ENCODE measurements at regions not wholly inside any gene's neighbourhood (a gene's known extent, or its start where the extent isn't known, plus 50 kb on each side); places are given as distances from the start of the nearest gene placed in this dataset.
A peak's percentile ranks its signal among the peaks of the same experiment; 100 is the strongest.

- WGBS = 54% methylated on average over 6 of the region's 6 CpGs
- peak; percentile 73 for DNase-seq
- Histone ChIP-seq H3K14ac (ENCODE audit: low read length in 2 of 2) (no peak overlapping the region), H3K27ac (ENCODE audit: low read length, poor library complexity, severe bottlenecking) (no peak overlapping the region), H3K4ac (ENCODE audit: low read depth in 1 of 2, low read length in 2 of 2) (no peak overlapping the region), H2AK5ac (ENCODE audit: low read length, severe bottlenecking) (no peak overlapping the region), H4K91ac (ENCODE audit: low read length) (no peak overlapping the region), H3K36me3 (ENCODE audit: control insufficient read depth in 1 of 2, insufficient read depth in 2 of 2, low read depth in 1 of 2, low read length in 2 of 2) (no peaks in the 10 kb centered on the region), H3K27me3 (ENCODE audit: control insufficient read depth in 1 of 2, insufficient read depth in 1 of 2, low read length in 2 of 2) (no peaks in the 10 kb centered on the region), H3K9me3 (ENCODE audit: control insufficient read depth, low read length) (no peaks in the 10 kb centered on the region), H2AFZ (ENCODE audit: low read depth, low read length) (no peak overlapping the region), H3K18ac (ENCODE audit: low read depth in 1 of 2, low read length in 2 of 2) (peak overlapping the region in 1 of 2 experiments; percentile 34), H3K4me2 (ENCODE audit: low read length, poor library complexity, severe bottlenecking) (no peak overlapping the region), H3K23ac (ENCODE audit: low read length in 2 of 2) (peak overlapping the region in 1 of 2 experiments; percentile 46), H3K4me3 (ENCODE audit: insufficient read depth in 1 of 2, low read depth in 1 of 2, low read length in 2 of 2) (no peak overlapping the region), H2BK120ac (ENCODE audit: low read depth, low read length) (no peak overlapping the region), H3K9ac (ENCODE audit: low read length) (no peak overlapping the region), H2BK15ac (ENCODE audit: low read depth, poor library complexity, severe bottlenecking) (no peak overlapping the region), H2BK5ac (ENCODE audit: low read depth, low read length, poor library complexity, severe bottlenecking) (no peak overlapping the region), H3K79me1 (replicated peaks; ENCODE audit: low read length, poor library complexity, severe bottlenecking) (no peaks in the 10 kb centered on the region), H2BK12ac (ENCODE audit: low read length in 2 of 2) (peak overlapping the region; percentile 55 to 74), H4K8ac (ENCODE audit: low read length) (no peak overlapping the region), H3K4me1 (ENCODE audit: control insufficient read depth, insufficient read depth, low read depth, low read length) (no peaks in the 10 kb centered on the region)
Observed at GRCh38 chr1:55823541-55824250, 608.5 kb upstream of the USP24 start.

DNA sequence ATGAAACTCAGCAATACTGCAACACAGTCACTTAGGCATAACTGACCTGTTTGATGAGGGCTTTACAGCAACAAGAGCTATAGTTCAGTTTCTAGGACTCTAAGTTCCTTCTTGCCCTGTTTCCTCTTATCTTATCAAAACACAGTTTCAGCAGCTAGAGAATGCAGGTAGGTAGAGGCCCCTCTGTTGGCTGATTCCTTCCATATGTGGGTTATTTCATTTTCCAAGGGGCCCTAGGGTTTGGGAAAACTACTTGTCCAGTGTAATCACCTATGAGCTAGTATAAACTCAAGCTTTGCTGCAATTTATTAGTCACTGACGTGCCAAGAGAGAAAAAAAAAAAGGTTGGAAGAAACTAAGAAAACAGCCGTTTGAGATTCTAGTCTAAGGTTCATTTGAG lies 607.7 kb upstream of the USP24 start:
- no peak overlapping the region for H2BK120ac ChIP-seq (ENCODE audit: low read depth, low read length)
- H3K4ac ChIP-seq (ENCODE audit: low read depth in 1 of 2, low read length in 2 of 2) = no peak overlapping the region
- no peak overlapping the region for H2BK5ac ChIP-seq (ENCODE audit: low read depth, low read length, poor library complexity, severe bottlenecking)
- no peak overlapping the region for H3K14ac ChIP-seq (ENCODE audit: low read length in 2 of 2)
- no peaks in the 10 kb centered on the region for H3K79me1 ChIP-seq (replicated peaks; ENCODE audit: low read length, poor library complexity, severe bottlenecking)
- H2BK12ac ChIP-seq (ENCODE audit: low read length in 2 of 2) = peak overlapping the region in 1 of 2 experiments; percentile 31
- H2BK15ac ChIP-seq (ENCODE audit: low read depth, poor library complexity, severe bottlenecking) = no peak overlapping the region
- H2AFZ ChIP-seq (ENCODE audit: low read depth, low read length) = no peak overlapping the region
- H2AK5ac ChIP-seq (ENCODE audit: low read length, severe bottlenecking) = no peak overlapping the region
- DNase-seq = no peak
- H3K36me3 ChIP-seq (ENCODE audit: control insufficient read depth in 1 of 2, insufficient read depth in 2 of 2, low read depth in 1 of 2, low read length in 2 of 2) = no peaks in the 10 kb centered on the region
- no peaks in the 10 kb centered on the region for H3K4me1 ChIP-seq (ENCODE audit: control insufficient read depth, insufficient read depth, low read depth, low read length)
- H3K9me3 ChIP-seq (ENCODE audit: control insufficient read depth, low read length) = no peaks in the 10 kb centered on the region
- H3K9ac ChIP-seq (ENCODE audit: low read length) = no peak overlapping the region
- H4K8ac ChIP-seq (ENCODE audit: low read length) = no peak overlapping the region
- WGBS = 83% methylated on average over 2 of the region's 2 CpGs
- H3K23ac ChIP-seq (ENCODE audit: low read length in 2 of 2) = no peak overlapping the region
- no peak overlapping the region for H3K4me3 ChIP-seq (ENCODE audit: insufficient read depth in 1 of 2, low read depth in 1 of 2, low read length in 2 of 2)
- H3K27ac ChIP-seq (ENCODE audit: low read length, poor library complexity, severe bottlenecking) = no peak overlapping the region
- H4K91ac ChIP-seq (ENCODE audit: low read length) = no peak overlapping the region
- peak overlapping the region in 1 of 2 experiments; percentile 14 for H3K18ac ChIP-seq (ENCODE audit: low read depth in 1 of 2, low read length in 2 of 2)
- H3K4me2 ChIP-seq (ENCODE audit: low read length, poor library complexity, severe bottlenecking) = no peak overlapping the region
- H3K27me3 ChIP-seq (ENCODE audit: control insufficient read depth in 1 of 2, insufficient read depth in 1 of 2, low read length in 2 of 2) = no peaks in the 10 kb centered on the region

DNA sequence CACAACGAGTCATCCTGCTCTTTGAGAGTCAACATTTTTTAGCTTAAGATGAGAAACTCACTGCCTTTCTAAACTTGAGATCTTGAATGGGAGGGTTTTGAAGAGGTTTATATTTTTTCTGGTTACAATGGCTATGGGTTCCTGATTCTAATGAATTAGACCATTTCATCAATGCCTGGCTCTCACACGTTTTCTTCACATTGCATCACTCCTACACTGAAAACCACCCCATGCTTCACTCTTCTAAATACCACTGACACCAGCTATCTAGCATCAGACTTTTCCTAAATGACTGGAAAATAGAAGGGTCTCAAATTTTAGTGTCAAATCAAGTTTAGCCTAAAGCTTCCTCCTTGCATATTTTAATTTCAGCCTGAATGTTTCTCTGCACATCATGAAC lies 606.1 kb upstream of the USP24 start:
- Histone ChIP-seq H3K27me3 (ENCODE audit: control insufficient read depth in 1 of 2, insufficient read depth in 1 of 2, low read length in 2 of 2) (no peaks in the 10 kb centered on the region), H3K4me2 (ENCODE audit: low read length, poor library complexity, severe bottlenecking) (no peak overlapping the region), H3K36me3 (ENCODE audit: control insufficient read depth in 1 of 2, insufficient read depth in 2 of 2, low read depth in 1 of 2, low read length in 2 of 2) (no peaks in the 10 kb centered on the region), H3K4me1 (ENCODE audit: control insufficient read depth, insufficient read depth, low read depth, low read length) (no peaks in the 10 kb centered on the region), H2BK120ac (ENCODE audit: low read depth, low read length) (no peak overlapping the region), H2AK5ac (ENCODE audit: low read length, severe bottlenecking) (no peak overlapping the region), H2BK15ac (ENCODE audit: low read depth, poor library complexity, severe bottlenecking) (no peak overlapping the region), H2AFZ (ENCODE audit: low read depth, low read length) (no peak overlapping the region), H4K8ac (ENCODE audit: low read length) (no peak overlapping the region), H3K4me3 (ENCODE audit: insufficient read depth in 1 of 2, low read depth in 1 of 2, low read length in 2 of 2) (no peak overlapping the region), H2BK12ac (ENCODE audit: low read length in 2 of 2) (no peak overlapping the region), H3K79me1 (replicated peaks; ENCODE audit: low read length, poor library complexity, severe bottlenecking) (no peaks in the 10 kb centered on the region), H3K18ac (ENCODE audit: low read depth in 1 of 2, low read length in 2 of 2) (no peak overlapping the region), H3K27ac (ENCODE audit: low read length, poor library complexity, severe bottlenecking) (no peak overlapping the region), H2BK5ac (ENCODE audit: low read depth, low read length, poor library complexity, severe bottlenecking) (no peak overlapping the region), H3K14ac (ENCODE audit: low read length in 2 of 2) (no peak overlapping the region), H3K4ac (ENCODE audit: low read depth in 1 of 2, low read length in 2 of 2) (no peak overlapping the region), H3K23ac (ENCODE audit: low read length in 2 of 2) (no peak overlapping the region), H3K9me3 (ENCODE audit: control insufficient read depth, low read length) (no peaks in the 10 kb centered on the region), H3K9ac (ENCODE audit: low read length) (no peak overlapping the region), H4K91ac (ENCODE audit: low read length) (no peak overlapping the region)
- no peak for DNase-seq
- 80% methylated on average over 2 of the region's 2 CpGs for WGBS

DNA sequence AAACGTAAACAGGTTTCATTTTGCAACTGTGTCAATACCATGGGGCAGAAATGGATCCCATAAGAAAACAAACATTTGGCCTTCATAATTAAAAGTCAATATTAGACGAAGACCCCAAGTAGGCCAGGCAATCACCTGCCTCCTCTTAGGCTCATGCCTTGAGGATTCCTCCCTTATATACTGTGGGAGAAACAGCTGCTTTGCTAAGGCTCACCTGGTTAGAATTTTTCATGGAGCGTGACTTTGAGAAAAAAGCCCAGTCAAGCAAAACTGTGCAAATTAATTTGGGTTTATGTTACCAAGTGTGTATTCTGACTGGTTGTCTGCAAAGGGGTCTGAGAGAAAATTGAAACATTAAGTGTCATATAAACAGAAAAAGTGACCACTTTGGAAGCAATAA lies 605.3 kb upstream of the USP24 start:
- H3K79me1 ChIP-seq (replicated peaks; ENCODE audit: low read length, poor library complexity, severe bottlenecking) = no peaks in the 10 kb centered on the region
- no peak overlapping the region for H3K23ac ChIP-seq (ENCODE audit: low read length in 2 of 2)
- no peak overlapping the region for H2AK5ac ChIP-seq (ENCODE audit: low read length, severe bottlenecking)
- H3K27ac ChIP-seq (ENCODE audit: low read length, poor library complexity, severe bottlenecking) = no peak overlapping the region
- WGBS = 89% methylated on average over 3 of the region's 3 CpGs
- no peak overlapping the region for H3K4me2 ChIP-seq (ENCODE audit: low read length, poor library complexity, severe bottlenecking)
- no peak overlapping the region for H3K4ac ChIP-seq (ENCODE audit: low read depth in 1 of 2, low read length in 2 of 2)
- H3K36me3 ChIP-seq (ENCODE audit: control insufficient read depth in 1 of 2, insufficient read depth in 2 of 2, low read depth in 1 of 2, low read length in 2 of 2) = no peaks in the 10 kb centered on the region
- no peak overlapping the region for H3K14ac ChIP-seq (ENCODE audit: low read length in 2 of 2)
- H2AFZ ChIP-seq (ENCODE audit: low read depth, low read length) = no peak overlapping the region
- peak overlapping the region in 1 of 2 experiments; percentile 63 for H3K18ac ChIP-seq (ENCODE audit: low read depth in 1 of 2, low read length in 2 of 2)
- no peak overlapping the region for H2BK12ac ChIP-seq (ENCODE audit: low read length in 2 of 2)
- no peak overlapping the region for H2BK120ac ChIP-seq (ENCODE audit: low read depth, low read length)
- no peak overlapping the region for H3K9ac ChIP-seq (ENCODE audit: low read length)
- no peak for DNase-seq
- H3K4me1 ChIP-seq (ENCODE audit: control insufficient read depth, insufficient read depth, low read depth, low read length) = no peaks in the 10 kb centered on the region
- H4K8ac ChIP-seq (ENCODE audit: low read length) = no peak overlapping the region
- H2BK15ac ChIP-seq (ENCODE audit: low read depth, poor library complexity, severe bottlenecking) = no peak overlapping the region
- H2BK5ac ChIP-seq (ENCODE audit: low read depth, low read length, poor library complexity, severe bottlenecking) = no peak overlapping the region
- no peaks in the 10 kb centered on the region for H3K9me3 ChIP-seq (ENCODE audit: control insufficient read depth, low read length)
- no peak overlapping the region for H3K4me3 ChIP-seq (ENCODE audit: insufficient read depth in 1 of 2, low read depth in 1 of 2, low read length in 2 of 2)
- no peaks in the 10 kb centered on the region for H3K27me3 ChIP-seq (ENCODE audit: control insufficient read depth in 1 of 2, insufficient read depth in 1 of 2, low read length in 2 of 2)
- no peak overlapping the region for H4K91ac ChIP-seq (ENCODE audit: low read length)
